HFF-Myc (cell line): ENCODE measurements at regions not wholly inside any gene's neighbourhood (a gene's known extent, or its start where the extent isn't known, plus 50 kb on each side); places are given as distances from the start of the nearest gene placed in this dataset.

Experiments used
- DNase-seq: peaks from one replicate; pipeline ENCODE4 v3.0.0-alpha.2; 2011; ENCODE audit warnings: low read depth; ENCODE audit errors: extremely low read depth
- H3K4me3 ChIP-seq: replicated peaks from 2 replicates; pipeline ENCODE4 v1.5.1; 2011; ENCODE audit warnings: low read depth, mild to moderate bottlenecking, control low read depth, low read length
- TF ChIP-seq, protein P1 (sequence below): IDR thresholded peaks from 2 replicates; pipeline ENCODE4 v1.5.1; 2012; ENCODE audit warnings: mild to moderate bottlenecking, low read depth, low read length, control low read depth; ENCODE audit errors: missing control alignments

- H3K4me3 ChIP-seq = no peak overlapping the region
- TF ChIP-seq, protein P1, sequence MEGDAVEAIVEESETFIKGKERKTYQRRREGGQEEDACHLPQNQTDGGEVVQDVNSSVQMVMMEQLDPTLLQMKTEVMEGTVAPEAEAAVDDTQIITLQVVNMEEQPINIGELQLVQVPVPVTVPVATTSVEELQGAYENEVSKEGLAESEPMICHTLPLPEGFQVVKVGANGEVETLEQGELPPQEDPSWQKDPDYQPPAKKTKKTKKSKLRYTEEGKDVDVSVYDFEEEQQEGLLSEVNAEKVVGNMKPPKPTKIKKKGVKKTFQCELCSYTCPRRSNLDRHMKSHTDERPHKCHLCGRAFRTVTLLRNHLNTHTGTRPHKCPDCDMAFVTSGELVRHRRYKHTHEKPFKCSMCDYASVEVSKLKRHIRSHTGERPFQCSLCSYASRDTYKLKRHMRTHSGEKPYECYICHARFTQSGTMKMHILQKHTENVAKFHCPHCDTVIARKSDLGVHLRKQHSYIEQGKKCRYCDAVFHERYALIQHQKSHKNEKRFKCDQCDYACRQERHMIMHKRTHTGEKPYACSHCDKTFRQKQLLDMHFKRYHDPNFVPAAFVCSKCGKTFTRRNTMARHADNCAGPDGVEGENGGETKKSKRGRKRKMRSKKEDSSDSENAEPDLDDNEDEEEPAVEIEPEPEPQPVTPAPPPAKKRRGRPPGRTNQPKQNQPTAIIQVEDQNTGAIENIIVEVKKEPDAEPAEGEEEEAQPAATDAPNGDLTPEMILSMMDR = no peak
- DNase-seq = no peak
Measured at GRCh38 chr4:26075583-26075982, 161.6 kb downstream of the SMIM20 start.

DNA sequence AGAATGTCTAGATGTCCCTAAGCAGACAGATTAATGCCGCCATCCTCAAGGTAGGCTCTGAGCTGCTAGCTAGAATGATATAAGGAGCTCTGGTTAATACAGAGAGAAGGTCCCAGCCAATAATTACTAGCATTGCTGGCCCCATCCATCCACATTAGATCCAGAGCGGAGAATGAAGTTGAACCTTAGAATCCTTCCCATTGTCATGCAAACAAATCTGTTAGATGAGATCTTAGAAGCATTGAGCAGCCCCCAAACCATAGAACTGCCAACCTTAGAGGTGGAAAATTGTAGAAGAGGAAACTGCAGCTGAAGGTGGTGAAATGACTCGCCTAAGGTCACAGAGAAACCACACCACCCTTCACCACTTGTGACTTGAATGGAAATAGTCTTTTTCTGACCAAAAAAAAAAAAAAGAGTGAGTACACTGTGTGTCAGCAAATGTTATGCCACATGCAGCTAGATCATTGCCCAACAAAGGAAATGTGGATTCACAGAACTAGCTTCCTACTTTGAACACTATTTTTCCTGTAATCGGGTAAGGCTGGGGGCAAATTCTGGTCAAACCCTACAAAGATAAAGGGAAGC, 162.1 kb downstream of the SMIM20 start:
- no peak for DNase-seq
- H3K4me3 ChIP-seq = no peak overlapping the region
- TF ChIP-seq, protein P1 = no peak

- H3K4me3 ChIP-seq = no peak overlapping the region
- TF ChIP-seq, protein P1 = no peak
- DNase-seq = no peak
Measured at GRCh38 chr4:26076896-26077295, 162.9 kb downstream of the SMIM20 start.

DNA sequence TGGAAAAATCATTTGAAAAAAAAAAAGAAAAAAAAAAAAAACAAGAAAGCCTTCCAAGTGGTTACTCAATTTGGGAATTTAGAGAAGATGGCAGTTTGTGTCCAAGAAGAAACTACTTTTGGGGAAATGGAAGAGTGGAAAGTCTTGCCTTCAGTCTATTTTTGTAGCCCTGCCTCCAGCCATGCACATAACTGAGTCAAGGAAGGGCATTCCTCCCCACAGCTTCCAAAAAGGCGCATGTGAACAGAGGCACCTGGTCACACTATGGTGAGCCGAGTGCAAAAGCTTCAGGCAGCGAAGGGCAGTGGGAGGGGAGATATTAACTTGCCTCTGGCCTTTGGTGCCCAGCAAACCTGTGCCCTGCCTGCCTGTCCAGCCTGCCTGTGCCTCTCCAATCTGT, 163.7 kb downstream of the SMIM20 start:
- TF ChIP-seq, protein P1 = no peak
- no peak overlapping the region for H3K4me3 ChIP-seq
- no peak for DNase-seq

DNA sequence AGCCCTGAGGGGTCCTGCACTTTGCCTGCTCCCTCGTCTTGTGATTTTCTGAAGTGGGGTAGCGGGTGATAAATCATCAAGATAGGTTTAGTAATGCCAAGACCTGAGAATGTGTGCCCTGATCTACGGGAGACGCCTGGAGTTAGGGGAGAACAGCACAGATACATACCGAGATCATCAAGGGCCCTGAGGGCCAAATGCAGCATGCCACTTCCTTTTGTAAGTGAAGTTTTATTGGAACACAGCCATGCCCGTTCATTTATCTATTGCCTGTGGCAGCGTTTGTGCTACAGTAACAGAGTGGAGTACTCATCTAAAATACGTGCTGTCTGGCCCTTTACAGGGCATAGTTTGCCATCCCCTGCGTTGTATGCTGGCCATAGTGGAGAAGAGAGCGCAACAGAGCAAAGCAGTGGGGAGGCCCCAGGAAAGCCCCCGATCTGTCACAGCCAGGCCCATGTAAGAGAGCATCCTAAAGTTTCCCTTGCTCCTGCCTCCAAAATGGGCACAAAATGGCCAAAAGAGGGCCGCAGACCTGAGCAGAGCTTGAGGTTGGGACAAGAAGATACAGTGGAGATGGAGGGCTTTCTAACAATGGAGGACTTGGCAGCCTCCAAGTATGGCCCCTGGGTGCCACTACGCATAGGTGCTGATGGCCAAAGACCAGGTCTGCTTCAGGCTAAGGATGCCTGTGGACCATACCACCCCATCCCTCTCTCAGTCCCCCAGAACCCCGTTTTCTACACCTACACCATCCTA, 167.0 kb downstream of the SMIM20 start:
- TF ChIP-seq, protein P1 = no peak
- H3K4me3 ChIP-seq = no peak overlapping the region

GRCh38 chr4:26081795-26082498, 167.9 kb downstream of the SMIM20 start:
- no peak overlapping the region for H3K4me3 ChIP-seq
- no peak for DNase-seq
- TF ChIP-seq, protein P1 = peak; percentile 48

More for the DNA sequence above, 167.0 kb downstream of the SMIM20 start:
- DNase-seq = no peak
